OCI-LY1 (cell line): ENCODE measurements at regions not wholly inside any gene's neighbourhood (a gene's known extent, or its start where the extent isn't known, plus 50 kb on each side); places are given as distances from the start of the nearest gene placed in this dataset.

ENCODE experiments used
- H2AFZ ChIP-seq: fragments of 200-600 bp; sonication (generic), shearing (Covaris generic); 2 replicates; pipeline ENCODE4 v1.6.0; 2014; ENCODE audit warnings: antibody characterized with exemption, mild to moderate bottlenecking, low read length
- H3F3A ChIP-seq: fragments of 200-600 bp; sonication (generic), shearing (Covaris generic); 2 replicates; pipeline ENCODE4 v1.6.0; 2014; ENCODE audit warnings: mild to moderate bottlenecking, antibody characterized with exemption, low read length, moderate library complexity; ENCODE audit not compliant: insufficient read depth
- H3K27ac ChIP-seq: fragments of 200-600 bp; sonication (generic); 2 replicates; pipeline ENCODE4 v1.5.1; 2014; ENCODE audit warnings: low read length, mixed run types, mild to moderate bottlenecking, low read depth; ENCODE audit not compliant: poor library complexity, severe bottlenecking
- H3K27me3 ChIP-seq: fragments of 200-600 bp; sonication (generic); 2 replicates; pipeline ENCODE4 v1.6.0; 2014; ENCODE audit warnings: antibody characterized with exemption, mild to moderate bottlenecking, low read length, moderate library complexity; ENCODE audit not compliant: insufficient read depth
- H3K36me3 ChIP-seq: fragments of 200-600 bp; sonication (generic); 2 replicates; pipeline ENCODE4 v1.6.1; 2014; ENCODE audit warnings: mild to moderate bottlenecking, antibody characterized with exemption, low read length, moderate library complexity, mixed read lengths; ENCODE audit not compliant: insufficient read depth
- H3K4me1 ChIP-seq: fragments of 200-600 bp; sonication (generic); 2 replicates; pipeline ENCODE4 v1.5.1; 2014; ENCODE audit warnings: mild to moderate bottlenecking, low read length, moderate library complexity; ENCODE audit not compliant: insufficient read depth, severe bottlenecking
- H3K4me2 ChIP-seq: fragments of 200-600 bp; sonication (generic), shearing (Covaris generic); 2 replicates; pipeline ENCODE4 v1.6.1; 2014; ENCODE audit warnings: low read length
- H3K4me3 ChIP-seq: fragments of 200-600 bp; sonication (generic); 2 replicates; pipeline ENCODE4 v1.5.1; 2014; ENCODE audit warnings: low read length, low read depth, mild to moderate bottlenecking, mixed read lengths; ENCODE audit not compliant: poor library complexity, severe bottlenecking
- H3K79me2 ChIP-seq: fragments of 200-600 bp; shearing (Covaris generic); 2 replicates; pipeline ENCODE4 v1.6.1; 2016; ENCODE audit warnings: mixed run types, low read length, mixed read lengths; ENCODE audit not compliant: insufficient read depth
- H3K9ac ChIP-seq: fragments of 200-600 bp; sonication (generic), shearing (Covaris generic); 2 replicates; pipeline ENCODE4 v1.6.1; 2014; ENCODE audit warnings: mild to moderate bottlenecking, low read length, mixed read lengths
- H3K9me2 ChIP-seq: fragments of 200-600 bp; sonication (generic), shearing (Covaris generic); 2 replicates; pipeline ENCODE4 v1.6.1; 2014; ENCODE audit warnings: low read depth, mild to moderate bottlenecking, low read length, mixed read lengths
- H3K9me3 ChIP-seq: fragments of 200-600 bp; shearing (Covaris generic); 2 replicates; pipeline ENCODE4 v1.6.1; 2014; ENCODE audit warnings: low read length, mixed read lengths
- H4K20me1 ChIP-seq: fragments of 200-600 bp; sonication (generic), shearing (Covaris generic); 2 replicates; pipeline ENCODE4 v1.6.0; 2016; ENCODE audit warnings: mild to moderate bottlenecking, low read length; ENCODE audit not compliant: insufficient read depth
- EZH2 ChIP-seq: fragments of 200-600 bp; sonication (generic), shearing (Covaris generic); IDR thresholded peaks from 2 replicates; pipeline ENCODE4 v1.8.0; 2017; ENCODE audit warnings: borderline replicate concordance, mixed run types, mild to moderate bottlenecking, antibody characterized with exemption, low read length, moderate library complexity, mixed read lengths
- TF ChIP-seq, protein P1 (sequence below): fragments of 200-600 bp; sonication (generic), shearing (Covaris generic); IDR thresholded peaks from 2 replicates; pipeline ENCODE4 v1.5.1; 2017; ENCODE audit warnings: mild to moderate bottlenecking, antibody characterized with exemption, low read length, moderate library complexity, mixed read lengths

DNA sequence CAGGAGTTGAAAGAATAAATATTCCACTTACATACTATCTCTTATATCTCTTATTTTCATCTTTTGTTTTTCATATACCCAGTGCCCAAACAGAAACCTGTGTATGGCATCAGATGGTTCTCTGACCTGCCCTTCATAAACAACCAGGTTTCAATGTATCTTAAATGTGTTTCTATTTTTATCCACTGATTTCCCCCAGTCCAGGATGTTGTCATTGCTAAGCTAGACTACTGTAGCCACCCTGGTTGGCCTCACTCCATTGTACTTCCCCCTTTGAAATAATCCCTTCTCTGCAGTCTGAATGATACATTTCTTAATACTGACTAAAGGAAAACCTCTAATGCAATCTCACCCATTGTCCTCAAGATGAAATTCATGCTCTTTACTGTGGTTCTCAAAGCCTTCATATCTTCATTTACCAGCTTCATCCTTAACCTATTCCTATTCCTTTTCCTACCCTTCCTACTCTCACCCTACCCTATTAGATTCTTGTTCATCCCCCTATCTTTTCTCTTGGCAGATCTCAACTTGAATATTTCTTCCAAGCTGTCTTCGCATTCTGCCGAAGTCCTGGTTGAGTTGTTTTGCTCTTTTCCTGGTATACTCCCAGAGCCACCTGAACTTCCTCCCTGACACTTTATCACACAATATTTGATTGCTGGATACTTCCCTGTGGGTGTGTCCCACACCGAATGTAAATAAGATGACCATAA is 312.4 kb downstream of the FOXG1 start:
- Histone ChIP-seq H3K4me2 (no peak overlapping the region), H2AFZ (no peak overlapping the region), H3K27ac (no peak overlapping the region)

DNA sequence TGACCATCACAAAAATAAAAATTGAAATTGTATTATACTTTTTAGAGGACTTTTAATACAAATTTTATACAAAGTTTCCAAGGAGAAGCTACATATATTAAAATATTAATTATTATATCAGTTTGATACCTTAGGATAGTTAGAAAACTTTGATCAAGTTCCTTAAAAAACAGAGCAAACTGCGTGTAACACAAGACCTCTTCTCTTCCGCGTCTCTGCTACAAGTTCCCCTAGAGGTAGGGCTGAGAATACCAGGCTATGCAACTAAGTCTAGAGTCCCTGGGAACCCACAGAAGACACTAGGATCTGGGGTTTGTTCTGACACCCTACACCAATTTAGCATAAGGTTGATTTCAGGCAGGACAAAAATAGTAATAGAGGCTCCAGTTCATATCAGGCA is 319.0 kb downstream of the FOXG1 start:
- H3K36me3 ChIP-seq: no peaks in the 10 kb centered on the region
- H3K9me3 ChIP-seq: no peaks in the 10 kb centered on the region
- no peak overlapping the region for H3K9ac ChIP-seq
- H2AFZ ChIP-seq: no peak overlapping the region
- H3K79me2 ChIP-seq: no peaks in the 10 kb centered on the region
- H3K27me3 ChIP-seq: no peaks in the 10 kb centered on the region
- H3K4me3 ChIP-seq: no peak overlapping the region
- no peaks in the 10 kb centered on the region for H4K20me1 ChIP-seq
- no peaks in the 10 kb centered on the region for H3K4me1 ChIP-seq
- no peak overlapping the region for H3K27ac ChIP-seq
- no peak overlapping the region for H3K4me2 ChIP-seq
- no peaks in the 10 kb centered on the region for H3F3A ChIP-seq
- TF ChIP-seq, protein P1, sequence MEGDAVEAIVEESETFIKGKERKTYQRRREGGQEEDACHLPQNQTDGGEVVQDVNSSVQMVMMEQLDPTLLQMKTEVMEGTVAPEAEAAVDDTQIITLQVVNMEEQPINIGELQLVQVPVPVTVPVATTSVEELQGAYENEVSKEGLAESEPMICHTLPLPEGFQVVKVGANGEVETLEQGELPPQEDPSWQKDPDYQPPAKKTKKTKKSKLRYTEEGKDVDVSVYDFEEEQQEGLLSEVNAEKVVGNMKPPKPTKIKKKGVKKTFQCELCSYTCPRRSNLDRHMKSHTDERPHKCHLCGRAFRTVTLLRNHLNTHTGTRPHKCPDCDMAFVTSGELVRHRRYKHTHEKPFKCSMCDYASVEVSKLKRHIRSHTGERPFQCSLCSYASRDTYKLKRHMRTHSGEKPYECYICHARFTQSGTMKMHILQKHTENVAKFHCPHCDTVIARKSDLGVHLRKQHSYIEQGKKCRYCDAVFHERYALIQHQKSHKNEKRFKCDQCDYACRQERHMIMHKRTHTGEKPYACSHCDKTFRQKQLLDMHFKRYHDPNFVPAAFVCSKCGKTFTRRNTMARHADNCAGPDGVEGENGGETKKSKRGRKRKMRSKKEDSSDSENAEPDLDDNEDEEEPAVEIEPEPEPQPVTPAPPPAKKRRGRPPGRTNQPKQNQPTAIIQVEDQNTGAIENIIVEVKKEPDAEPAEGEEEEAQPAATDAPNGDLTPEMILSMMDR: peak; percentile 11; the same call in 1 of the 2 replicates
- no peak for TF ChIP-seq EZH2
- no peaks in the 10 kb centered on the region for H3K9me2 ChIP-seq

More for the DNA sequence above, 312.4 kb downstream of the FOXG1 start:
- H3K9ac ChIP-seq: no peak overlapping the region
- TF ChIP-seq, protein P1: no peak
- no peak for TF ChIP-seq EZH2
- no peaks in the 10 kb centered on the region for H3K9me3 ChIP-seq
- no peaks in the 10 kb centered on the region for H3K27me3 ChIP-seq
- no peaks in the 10 kb centered on the region for H3K4me1 ChIP-seq
- H3K36me3 ChIP-seq: no peaks in the 10 kb centered on the region
- H3F3A ChIP-seq: no peaks in the 10 kb centered on the region
- H4K20me1 ChIP-seq: no peaks in the 10 kb centered on the region
- H3K4me3 ChIP-seq: no peak overlapping the region
- H3K79me2 ChIP-seq: no peaks in the 10 kb centered on the region
- no peaks in the 10 kb centered on the region for H3K9me2 ChIP-seq

DNA sequence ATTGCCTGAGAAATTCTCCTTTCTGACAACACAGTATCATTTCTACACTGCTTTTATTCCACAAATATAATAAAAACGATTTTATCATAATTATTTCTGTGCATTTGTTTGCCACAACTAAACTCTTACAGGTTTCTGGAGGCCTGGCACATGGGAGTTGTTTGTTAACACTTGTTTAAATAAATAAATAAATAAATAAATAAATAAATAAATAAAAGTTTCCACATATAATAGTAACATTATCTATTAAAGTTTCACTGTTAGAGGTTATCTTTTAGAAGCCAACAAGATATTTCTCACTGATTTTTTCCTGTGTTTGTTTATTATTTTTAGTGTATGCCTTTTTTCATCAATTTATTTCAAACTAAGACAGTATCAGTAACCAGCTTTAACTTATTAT is 323.3 kb downstream of the FOXG1 start:
- Histone ChIP-seq H3K4me2 (no peak overlapping the region), H2AFZ (no peak overlapping the region), H3K4me3 (no peak overlapping the region), H3K9ac (no peak overlapping the region), H3K27ac (no peak overlapping the region), H3K27me3 (no peaks in the 10 kb centered on the region), H3K4me1 (no peaks in the 10 kb centered on the region), H3F3A (no peaks in the 10 kb centered on the region), H3K9me2 (no peaks in the 10 kb centered on the region), H3K9me3 (no peaks in the 10 kb centered on the region), H3K79me2 (no peaks in the 10 kb centered on the region), H4K20me1 (no peaks in the 10 kb centered on the region), H3K36me3 (no peaks in the 10 kb centered on the region)
- no peak for TF ChIP-seq EZH2
- TF ChIP-seq, protein P1: no peak
